ENCODE measurements at regions not wholly inside any gene's neighbourhood (a gene's known extent, or its start where the extent isn't known, plus 50 kb on each side); places are given as distances from the start of the nearest gene placed in this dataset.

GRCh38 chr15:98523912-98524662, 124.3 kb upstream of the IGF1R start:
- no peak for TF ChIP-seq EZH2 (IDR thresholded peaks at IDR 0.05)
- no peak for TF ChIP-seq FOXP2 (optimal IDR thresholded peaks at IDR 0.05; ENCODE audit: control extremely low read depth, extremely low read length, insufficient read depth)
